HG03196 (cell line): ENCODE measurements at regions not wholly inside any gene's neighbourhood (a gene's known extent, or its start where the extent isn't known, plus 50 kb on each side); places are given as distances from the start of the nearest gene placed in this dataset.
A peak's percentile ranks its signal among the peaks of the same experiment; 100 is the strongest.

Experiments
- ATAC-seq: cut with Tn5 transposase; IDR thresholded peaks from one replicate; pipeline ENCODE4 v1.9.1; 2021; ENCODE audit not compliant: unreplicated experiment

GRCh38 chr1:217373761-217374701, 256.9 kb downstream of the GPATCH2 start:
- no peak for ATAC-seq

GRCh38 chr1:217372049-217372970, 258.6 kb downstream of the GPATCH2 start:
- no peak for ATAC-seq

GRCh38 chr1:217370757-217371156, 260.1 kb downstream of the GPATCH2 start:
- ATAC-seq, result no peak

- ATAC-seq, result no peak
These were observed 260.8 kb downstream of the GPATCH2 start for GRCh38 chr1:217369996-217370551.

- ATAC-seq, result peak; percentile 91
These were observed 261.5 kb downstream of the GPATCH2 start for GRCh38 chr1:217369271-217369981.

- ATAC-seq, result no peak
These were observed 266.7 kb downstream of the GPATCH2 start for GRCh38 chr1:217364220-217364619.

DNA sequence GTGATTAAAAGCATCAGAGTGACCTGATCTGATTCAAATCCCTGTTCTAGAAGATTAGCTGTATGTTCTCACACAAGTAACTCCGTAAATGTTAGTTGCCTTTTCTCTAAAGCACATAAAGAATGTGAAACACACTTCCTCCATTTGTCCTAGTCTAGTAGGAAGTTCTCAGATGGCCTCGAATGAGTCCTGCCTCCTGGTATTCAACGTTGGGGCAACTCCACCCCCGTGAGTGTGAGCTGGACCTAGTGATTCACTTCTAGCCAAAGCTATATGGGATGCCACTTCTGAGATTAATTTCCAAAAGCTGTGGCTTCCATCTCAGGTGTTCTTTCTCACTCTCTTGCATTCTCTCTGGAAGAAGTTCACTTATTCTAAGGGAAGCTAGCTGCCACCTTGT, 267.6 kb downstream of the GPATCH2 start:
- no peak for ATAC-seq

DNA sequence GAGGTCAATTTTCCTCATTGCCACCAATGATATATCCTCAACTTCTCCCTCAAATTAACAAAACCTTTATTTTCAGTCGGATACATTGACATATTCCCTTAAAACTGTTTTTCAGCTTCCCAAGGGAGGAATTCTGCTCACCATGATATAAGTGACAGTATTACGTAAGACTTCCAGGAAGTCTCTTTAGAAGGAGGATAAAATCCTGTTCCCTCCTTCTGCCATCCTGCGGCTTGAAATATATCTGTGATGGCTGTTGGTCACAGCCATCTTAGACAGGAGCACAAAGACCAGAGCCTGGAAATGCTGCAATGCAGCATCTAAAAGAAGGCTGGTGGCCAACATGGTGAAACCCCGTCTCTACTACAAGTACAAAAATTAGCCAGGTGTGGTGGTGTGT, 270.4 kb downstream of the GPATCH2 start:
- no peak for ATAC-seq

DNA sequence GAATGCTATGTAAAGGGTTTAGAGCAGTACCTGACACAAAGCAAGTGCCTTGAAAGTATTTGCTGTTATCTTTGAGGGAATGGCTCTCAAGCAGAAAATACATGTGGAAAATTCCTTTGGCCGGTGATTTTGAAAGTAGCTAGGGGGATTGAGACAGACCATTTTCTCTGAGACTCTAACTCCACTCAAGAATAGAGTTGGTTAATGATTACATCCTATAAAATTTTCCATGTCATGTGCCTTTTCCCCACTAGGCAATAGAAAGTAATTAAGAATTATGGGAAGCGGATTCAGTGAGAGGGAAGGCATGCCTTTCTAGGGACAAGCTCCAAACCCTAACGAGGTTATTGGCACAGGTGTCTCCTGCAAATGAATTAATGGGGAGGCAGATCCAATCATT, 276.0 kb downstream of the GPATCH2 start:
- ATAC-seq, result no peak

DNA sequence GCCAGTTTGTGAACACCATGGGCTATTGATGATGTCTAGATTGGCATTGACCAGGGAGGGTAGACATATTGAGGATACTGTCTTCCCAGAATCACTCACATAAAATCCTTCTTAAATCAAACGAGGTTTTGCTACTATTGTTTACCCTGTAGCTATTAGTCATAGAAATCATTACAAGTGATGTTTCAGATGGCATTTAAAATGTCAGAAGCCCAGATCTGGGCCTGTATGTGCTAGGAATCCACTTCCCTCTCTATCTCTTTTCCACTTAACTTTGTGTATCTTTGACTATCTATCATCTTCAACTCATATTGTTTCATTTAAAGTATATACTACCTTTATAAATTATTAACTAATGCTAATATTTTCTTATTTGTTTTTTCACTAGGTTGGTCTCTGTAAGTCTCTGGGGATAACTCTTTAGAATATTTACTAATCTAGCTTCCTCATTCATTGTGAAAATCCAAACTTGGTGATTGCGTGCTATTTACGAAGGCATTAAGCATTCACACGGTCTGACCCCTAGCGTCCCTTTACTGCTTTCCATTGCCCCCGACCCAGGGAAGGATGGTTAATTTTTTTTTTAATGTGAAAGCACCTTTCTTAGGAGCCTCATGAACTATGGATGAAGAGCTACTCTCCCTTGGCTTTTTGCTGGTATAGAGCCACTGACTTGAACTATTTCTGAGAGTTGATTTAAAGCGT, 281.8 kb downstream of the GPATCH2 start:
- no peak for ATAC-seq

DNA sequence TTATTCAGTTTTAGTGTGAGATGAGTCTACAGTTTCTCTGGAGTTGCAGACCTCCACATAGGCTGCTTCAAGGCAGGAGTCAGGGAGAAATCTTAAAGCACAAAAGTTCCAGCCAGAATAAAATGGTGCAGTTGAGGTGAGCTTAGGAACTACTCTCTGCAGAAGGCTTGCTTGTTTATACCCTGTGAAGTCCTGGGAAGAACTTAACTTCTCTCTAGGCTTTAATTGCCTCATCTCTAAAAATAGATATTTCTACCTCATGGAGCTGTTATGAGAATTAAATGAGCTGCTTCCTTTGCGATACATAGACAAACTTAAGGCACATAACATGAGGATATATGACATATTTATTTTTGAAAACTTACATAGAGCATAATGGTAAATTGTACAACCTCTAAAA, 286.2 kb downstream of the GPATCH2 start:
- no peak for ATAC-seq

GRCh38 chr1:217343907-217344306, 287.0 kb downstream of the GPATCH2 start:
- no peak for ATAC-seq

DNA sequence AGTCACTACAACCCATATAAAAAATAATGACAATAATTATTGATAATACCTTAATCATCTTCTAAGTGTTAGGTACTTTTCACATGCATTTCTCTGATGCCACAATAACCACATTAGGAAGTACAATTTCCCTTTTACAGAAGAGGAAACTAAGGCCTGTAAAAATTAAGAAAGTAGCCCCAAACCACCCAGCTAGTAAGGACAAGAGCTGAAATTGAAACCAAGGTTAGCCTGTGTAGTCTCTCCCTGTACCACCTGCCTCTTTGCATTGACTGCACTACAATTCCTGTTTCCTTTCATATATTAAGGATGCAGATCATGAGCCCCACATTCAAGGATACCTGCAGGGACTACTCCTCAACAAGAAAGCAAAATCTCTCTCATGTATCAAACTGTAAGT, 288.8 kb downstream of the GPATCH2 start:
- no peak for ATAC-seq

DNA sequence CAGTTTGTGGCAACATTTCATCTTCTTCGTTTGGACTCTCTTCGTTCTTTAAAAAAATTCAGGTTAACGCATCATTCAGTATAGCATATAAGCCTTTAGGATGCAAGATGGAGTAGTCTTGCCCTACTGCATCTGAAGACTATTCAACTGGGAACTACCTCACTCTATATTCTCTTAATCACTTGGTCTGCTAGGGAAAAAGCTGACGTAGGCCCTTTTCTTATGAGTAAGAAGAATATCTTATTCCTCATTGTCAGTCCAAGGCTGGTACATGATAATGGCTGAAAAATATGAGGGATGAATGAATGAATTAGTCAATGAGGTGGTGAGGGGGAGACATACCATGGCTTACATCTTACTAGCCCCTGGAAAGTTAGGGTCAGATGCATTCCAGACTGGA, 294.2 kb downstream of the GPATCH2 start:
- no peak for ATAC-seq

DNA sequence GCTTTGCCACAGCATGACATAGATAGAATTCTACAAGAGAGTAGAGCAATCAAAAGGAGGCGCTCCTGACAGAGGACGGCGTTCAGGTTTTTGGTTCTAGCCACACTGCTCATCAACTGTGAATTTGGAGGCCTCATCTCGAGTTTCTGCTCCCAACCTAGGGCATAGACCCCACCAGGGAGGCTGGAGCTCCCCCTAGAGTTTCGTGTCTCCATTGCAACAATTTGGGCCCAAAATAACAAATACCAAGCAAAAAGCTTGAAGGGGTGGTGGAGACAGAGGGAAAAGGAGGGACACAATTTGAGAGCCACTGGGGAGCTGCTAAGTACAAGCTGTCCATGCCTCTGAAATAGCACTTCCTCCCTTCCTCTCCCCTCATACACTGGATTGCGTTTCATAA, 297.0 kb downstream of the GPATCH2 start:
- peak; percentile 68 for ATAC-seq

DNA sequence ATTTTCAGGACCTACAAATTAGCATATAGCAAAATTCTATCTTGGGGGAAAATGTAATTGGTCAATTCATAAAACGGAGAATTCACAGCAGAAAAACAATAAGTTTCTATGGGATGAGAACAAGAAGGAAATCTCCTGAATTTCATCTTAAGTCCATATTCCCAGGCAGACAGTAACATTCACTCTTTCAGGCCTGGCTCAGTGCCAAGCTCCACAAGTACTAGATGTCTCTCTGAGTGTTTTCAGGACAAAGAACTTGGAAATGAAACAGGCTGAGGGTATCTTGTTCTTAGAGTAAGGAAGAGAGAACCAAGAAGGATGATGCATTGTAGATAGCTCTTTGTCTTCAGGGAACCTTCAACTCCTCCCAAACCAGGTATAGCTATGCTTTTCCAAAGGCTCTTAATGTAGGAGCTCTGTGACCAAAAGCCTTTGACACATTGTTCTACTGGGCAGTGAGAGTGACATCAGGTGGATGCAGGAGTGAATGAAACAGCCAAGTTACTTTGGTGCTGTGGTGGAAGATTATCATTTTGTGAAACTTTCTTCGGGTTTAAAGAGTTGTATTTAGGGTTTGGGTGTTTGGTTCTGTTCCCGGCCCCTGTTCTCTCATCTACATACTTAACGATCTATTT, 298.3 kb downstream of the GPATCH2 start:
- no peak for ATAC-seq

DNA sequence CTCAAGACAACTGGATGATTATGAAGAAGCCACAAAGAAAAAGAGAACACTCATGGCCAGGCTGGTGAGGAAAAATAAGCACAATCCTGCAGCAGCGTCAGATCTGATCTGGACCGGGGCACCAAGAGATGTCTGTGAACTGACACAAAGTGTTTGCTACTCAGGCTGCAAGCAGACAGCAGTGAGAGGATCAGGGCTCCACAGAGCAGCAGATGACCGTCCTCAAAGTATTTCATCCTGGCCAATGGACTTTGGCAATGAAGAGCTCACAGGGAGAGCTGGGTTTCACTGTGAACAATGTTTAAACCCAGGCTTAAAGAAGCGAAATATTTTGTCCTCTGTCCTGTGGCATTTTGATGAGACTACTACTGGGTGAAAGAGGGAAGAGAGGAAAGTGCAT, 299.2 kb downstream of the GPATCH2 start:
- ATAC-seq, result no peak

GRCh38 chr1:217327901-217328300, 303.0 kb downstream of the GPATCH2 start:
- ATAC-seq, result no peak

GRCh38 chr1:217322834-217323233, 308.1 kb downstream of the GPATCH2 start:
- ATAC-seq, result peak; percentile 99

DNA sequence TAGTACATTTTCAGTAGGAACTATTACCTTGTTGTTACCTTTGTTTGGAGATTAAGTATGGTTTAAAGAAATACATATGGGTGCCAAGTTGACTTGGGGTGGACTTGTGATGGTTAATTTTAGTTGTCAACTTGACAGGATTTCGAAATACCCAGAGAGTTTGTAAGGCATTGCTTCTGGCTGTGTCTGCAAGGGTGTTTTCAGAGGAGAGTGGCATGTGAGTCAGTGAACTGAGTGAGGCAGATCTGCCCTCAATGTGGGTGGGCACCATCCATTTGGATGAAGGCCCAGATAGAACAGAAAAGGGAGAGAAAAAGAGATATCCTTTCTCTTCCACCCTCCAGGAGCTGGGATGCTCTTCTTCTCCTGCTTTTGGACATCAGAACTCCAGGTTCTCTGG, 315.5 kb downstream of the GPATCH2 start:
- ATAC-seq, result no peak
